ENCODE measurements at regions not wholly inside any gene's neighbourhood (a gene's known extent, or its start where the extent isn't known, plus 50 kb on each side); places are given as distances from the start of the nearest gene placed in this dataset.

DNA sequence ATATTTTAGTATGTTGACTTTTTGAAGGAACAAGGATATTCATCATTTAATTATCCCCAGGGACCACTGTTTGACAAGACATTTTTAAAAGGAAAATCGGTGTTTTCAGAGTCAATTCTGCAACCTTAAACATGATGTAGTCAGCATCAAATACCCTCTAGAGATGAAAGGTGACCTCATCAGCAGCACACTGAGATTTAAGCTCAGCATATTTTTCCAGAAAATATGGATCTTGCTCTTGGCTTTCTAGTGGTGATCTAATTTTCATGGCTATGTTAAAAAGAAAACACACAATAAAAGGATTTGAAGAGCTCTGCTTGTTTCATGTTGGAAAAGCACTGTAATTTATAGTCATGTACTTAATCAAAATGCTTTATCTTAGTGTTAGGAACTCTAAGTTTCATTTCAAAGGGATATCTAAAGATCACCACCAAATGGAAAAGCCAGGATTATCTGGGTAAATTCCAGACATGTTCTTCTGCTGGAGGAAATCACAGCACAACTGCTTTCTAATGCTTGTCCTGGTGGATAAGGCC is 487.2 kb downstream of the ENC1 start:
- no peaks in the 10 kb centered on the region for H3K4me1 ChIP-seq (ENCODE audit: insufficient read depth, low read length, poor library complexity, severe bottlenecking)
- H3K4me3 ChIP-seq (ENCODE audit: low read depth, low read length, poor library complexity, severe bottlenecking): no peak overlapping the region
- no peaks in the 10 kb centered on the region for H3K9me3 ChIP-seq (ENCODE audit: low read depth, low read length, poor library complexity, severe bottlenecking)
- TF ChIP-seq, protein P1, sequence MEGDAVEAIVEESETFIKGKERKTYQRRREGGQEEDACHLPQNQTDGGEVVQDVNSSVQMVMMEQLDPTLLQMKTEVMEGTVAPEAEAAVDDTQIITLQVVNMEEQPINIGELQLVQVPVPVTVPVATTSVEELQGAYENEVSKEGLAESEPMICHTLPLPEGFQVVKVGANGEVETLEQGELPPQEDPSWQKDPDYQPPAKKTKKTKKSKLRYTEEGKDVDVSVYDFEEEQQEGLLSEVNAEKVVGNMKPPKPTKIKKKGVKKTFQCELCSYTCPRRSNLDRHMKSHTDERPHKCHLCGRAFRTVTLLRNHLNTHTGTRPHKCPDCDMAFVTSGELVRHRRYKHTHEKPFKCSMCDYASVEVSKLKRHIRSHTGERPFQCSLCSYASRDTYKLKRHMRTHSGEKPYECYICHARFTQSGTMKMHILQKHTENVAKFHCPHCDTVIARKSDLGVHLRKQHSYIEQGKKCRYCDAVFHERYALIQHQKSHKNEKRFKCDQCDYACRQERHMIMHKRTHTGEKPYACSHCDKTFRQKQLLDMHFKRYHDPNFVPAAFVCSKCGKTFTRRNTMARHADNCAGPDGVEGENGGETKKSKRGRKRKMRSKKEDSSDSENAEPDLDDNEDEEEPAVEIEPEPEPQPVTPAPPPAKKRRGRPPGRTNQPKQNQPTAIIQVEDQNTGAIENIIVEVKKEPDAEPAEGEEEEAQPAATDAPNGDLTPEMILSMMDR (conservative IDR thresholded peaks at IDR 0.05; ENCODE audit: low read depth, low read length): no peak
- no peak for TF ChIP-seq EZH2 (IDR thresholded peaks at IDR 0.05; ENCODE audit: borderline replicate concordance, low read depth, low read length, poor library complexity, severe bottlenecking)
- POLR2A ChIA-PET (ENCODE audit: low non-redundant PET): no interaction called here
- DNase-seq (ENCODE audit: low spot score): no peak
- intact Hi-C loops (cut with micrococcal nuclease; ENCODE audit: unreplicated experiment): no loop called here
- peaks cover 39% of the 10 kb centered on the region for H3K27me3 ChIP-seq (replicated peaks; ENCODE audit: insufficient read depth, low read depth, low read length, poor library complexity)
- CTCF ChIA-PET: no interaction called here
- no TSS peak for BruUV-seq (replicated peaks)
- H3K36me3 ChIP-seq (ENCODE audit: insufficient read depth, low read length, poor library complexity, severe bottlenecking): no peaks in the 10 kb centered on the region
- H3K27ac ChIP-seq (ENCODE audit: low read depth, low read length, poor library complexity, severe bottlenecking): no peak overlapping the region

DNA sequence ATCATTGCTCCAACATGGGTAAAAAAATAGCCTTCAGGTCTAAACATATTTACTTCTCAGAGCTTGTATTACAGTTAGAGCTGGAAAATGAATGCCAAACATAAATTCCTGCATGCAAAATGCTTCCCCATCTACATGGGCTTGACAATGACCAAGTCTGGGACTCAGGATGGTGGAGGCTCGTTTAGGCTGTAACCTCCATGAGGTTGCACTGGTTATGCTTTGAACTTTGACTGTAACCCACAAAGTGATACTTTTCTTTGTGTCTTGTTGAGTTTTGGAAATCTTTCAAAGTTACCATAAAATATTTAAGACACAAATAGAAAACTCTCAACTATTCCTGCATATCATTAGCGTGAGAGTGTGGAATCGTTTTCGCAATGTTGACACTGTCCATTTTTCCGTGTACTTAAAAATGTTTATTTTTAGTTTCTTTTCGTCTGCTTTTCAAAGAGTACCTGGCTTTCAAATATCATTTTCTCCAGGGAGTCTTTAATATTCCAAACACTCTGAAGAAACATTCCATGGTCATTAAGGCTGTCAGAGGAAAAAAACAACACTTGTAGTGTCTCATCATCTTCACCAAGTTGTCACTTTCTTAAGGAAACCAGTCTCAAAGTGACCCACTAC is 487.8 kb downstream of the ENC1 start:
- ChIA-PET CTCF (no interaction called here), POLR2A (ENCODE audit: low non-redundant PET) (no interaction called here)
- intact Hi-C loops (cut with micrococcal nuclease; ENCODE audit: unreplicated experiment): no loop called here
- Histone ChIP-seq H3K9me3 (ENCODE audit: low read depth, low read length, poor library complexity, severe bottlenecking) (no peaks in the 10 kb centered on the region), H3K27ac (ENCODE audit: low read depth, low read length, poor library complexity, severe bottlenecking) (no peak overlapping the region), H3K27me3 (replicated peaks; ENCODE audit: insufficient read depth, low read depth, low read length, poor library complexity) (peaks cover 38% of the 10 kb centered on the region), H3K4me1 (ENCODE audit: insufficient read depth, low read length, poor library complexity, severe bottlenecking) (no peaks in the 10 kb centered on the region), H3K36me3 (ENCODE audit: insufficient read depth, low read length, poor library complexity, severe bottlenecking) (no peaks in the 10 kb centered on the region), H3K4me3 (ENCODE audit: low read depth, low read length, poor library complexity, severe bottlenecking) (no peak overlapping the region)
- TF ChIP-seq, protein P1 (conservative IDR thresholded peaks at IDR 0.05; ENCODE audit: low read depth, low read length): no peak
- no peak for TF ChIP-seq EZH2 (IDR thresholded peaks at IDR 0.05; ENCODE audit: borderline replicate concordance, low read depth, low read length, poor library complexity, severe bottlenecking)
- DNase-seq (ENCODE audit: low spot score): no peak
- no TSS peak for BruUV-seq (replicated peaks)

DNA sequence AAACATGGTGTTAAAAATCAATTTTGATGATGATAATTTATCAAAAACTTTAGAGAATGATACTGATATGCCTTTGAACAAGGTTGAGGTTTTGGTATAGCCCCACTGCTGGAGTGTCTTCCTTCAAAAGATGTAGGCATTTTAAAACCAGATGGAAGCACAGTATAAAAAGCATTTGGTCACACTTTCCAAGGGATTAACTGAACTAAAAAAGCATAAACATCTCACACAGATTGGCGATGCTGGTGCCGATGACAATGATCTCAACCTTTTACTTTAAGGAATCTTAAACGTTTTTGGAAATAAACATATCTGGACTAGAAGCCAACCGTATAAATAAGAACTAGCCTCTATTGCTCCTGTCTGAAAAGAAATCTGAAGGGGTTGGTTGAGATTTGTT is 488.4 kb downstream of the ENC1 start:
- POLR2A ChIA-PET (ENCODE audit: low non-redundant PET): no interaction called here
- TF ChIP-seq, protein P1 (conservative IDR thresholded peaks at IDR 0.05; ENCODE audit: low read depth, low read length): no peak
- no peak for TF ChIP-seq EZH2 (IDR thresholded peaks at IDR 0.05; ENCODE audit: borderline replicate concordance, low read depth, low read length, poor library complexity, severe bottlenecking)
- Histone ChIP-seq H3K4me3 (ENCODE audit: low read depth, low read length, poor library complexity, severe bottlenecking) (no peak overlapping the region), H3K27me3 (replicated peaks; ENCODE audit: insufficient read depth, low read depth, low read length, poor library complexity) (peaks cover 37% of the 10 kb centered on the region), H3K27ac (ENCODE audit: low read depth, low read length, poor library complexity, severe bottlenecking) (no peak overlapping the region), H3K4me1 (ENCODE audit: insufficient read depth, low read length, poor library complexity, severe bottlenecking) (no peaks in the 10 kb centered on the region), H3K36me3 (ENCODE audit: insufficient read depth, low read length, poor library complexity, severe bottlenecking) (no peaks in the 10 kb centered on the region), H3K9me3 (ENCODE audit: low read depth, low read length, poor library complexity, severe bottlenecking) (no peaks in the 10 kb centered on the region)
- no TSS peak for BruUV-seq (replicated peaks)
- CTCF ChIA-PET: no interaction called here
- intact Hi-C loops (cut with micrococcal nuclease; ENCODE audit: unreplicated experiment): no loop called here
- DNase-seq (ENCODE audit: low spot score): no peak
